GM19467 (cell line): ENCODE measurements at regions not wholly inside any gene's neighbourhood (a gene's known extent, or its start where the extent isn't known, plus 50 kb on each side); places are given as distances from the start of the nearest gene placed in this dataset.
"Not testable (repeated sequence)": the region's sequence is repeated elsewhere in the genome, so short reads cannot be mapped to it uniquely, and the experiment has no call there.

Source experiments
- ATAC-seq: cut with Tn5 transposase; IDR thresholded peaks from one replicate; pipeline ENCODE4 v1.9.1; 2021; ENCODE audit warnings: mild to moderate bottlenecking, moderate library complexity; ENCODE audit not compliant: unreplicated experiment

- ATAC-seq: no peak
Measured at GRCh38 chr4:38411981-38412536, 251.9 kb upstream of the KLF3 start.

- no peak for ATAC-seq
Measured at GRCh38 chr4:38413524-38414341, 250.3 kb upstream of the KLF3 start.

- ATAC-seq: no peak
Measured at GRCh38 chr4:38414410-38414809, 249.6 kb upstream of the KLF3 start.

DNA sequence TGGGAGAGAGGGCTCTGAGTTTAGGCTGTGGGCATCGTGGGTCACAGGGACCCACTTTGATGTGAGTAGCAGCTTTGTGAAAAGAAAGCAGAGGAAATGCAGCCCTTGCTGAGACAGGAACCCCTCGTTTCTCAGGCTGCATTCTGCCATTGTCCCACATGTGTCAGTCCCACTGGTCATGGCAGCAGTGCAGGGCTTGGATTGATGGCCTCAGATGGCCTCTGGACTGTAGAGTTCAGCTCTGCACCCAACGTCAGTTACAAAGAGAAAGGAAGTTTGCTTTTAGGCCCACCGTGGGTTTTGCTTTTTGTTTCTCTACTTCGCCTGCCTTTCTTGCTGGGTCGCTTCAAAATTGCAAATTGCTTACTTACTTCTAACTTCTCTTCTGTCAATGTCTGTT, 248.3 kb upstream of the KLF3 start:
- ATAC-seq: no peak

DNA sequence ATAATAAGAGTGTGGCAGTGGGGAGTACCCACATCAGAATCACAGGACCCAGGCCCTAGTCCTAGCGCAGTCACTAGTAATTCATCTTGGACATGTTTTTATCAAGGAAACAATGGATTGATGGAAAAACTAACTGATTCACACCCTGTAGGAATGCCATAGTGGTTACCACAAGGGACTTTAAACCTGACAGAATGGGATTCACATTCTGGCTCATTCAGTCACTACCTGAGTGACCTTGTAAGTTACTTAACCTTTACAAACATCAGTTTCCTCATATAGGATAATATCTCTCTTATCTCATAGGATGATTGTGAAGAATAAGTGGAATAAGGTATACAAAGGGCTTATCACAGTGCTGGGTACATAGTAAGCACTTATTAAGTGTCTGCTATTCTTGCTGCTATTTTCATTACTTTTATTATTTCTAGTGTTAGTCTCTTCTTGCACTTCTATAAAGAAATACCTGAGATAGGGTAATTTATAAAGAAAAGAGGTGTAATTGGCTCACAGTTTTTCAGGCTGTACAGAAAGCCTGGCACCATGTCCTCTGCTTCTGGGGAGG, 247.5 kb upstream of the KLF3 start:
- no peak for ATAC-seq

GRCh38 chr4:38420254-38420653, 243.7 kb upstream of the KLF3 start:
- not testable (repeated sequence) for ATAC-seq

DNA sequence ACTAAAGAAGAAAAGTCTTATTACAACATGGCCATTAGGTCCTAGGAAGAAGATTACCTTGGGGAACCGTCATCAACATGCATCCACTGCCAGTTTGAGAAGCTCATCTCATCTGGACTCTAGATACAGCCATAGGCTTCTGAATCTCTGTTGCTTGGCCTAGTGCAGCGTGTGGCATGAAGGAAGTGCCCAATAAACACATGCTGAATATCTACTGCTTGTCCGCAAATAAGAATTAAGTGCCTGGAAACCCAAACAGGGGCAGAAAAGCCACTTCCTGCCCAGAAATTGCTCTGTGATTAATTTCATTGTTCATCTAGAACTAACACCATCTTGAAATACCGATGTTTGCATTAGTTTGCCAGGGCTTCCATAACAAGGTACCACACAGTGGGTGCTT, 241.1 kb upstream of the KLF3 start:
- no peak for ATAC-seq

DNA sequence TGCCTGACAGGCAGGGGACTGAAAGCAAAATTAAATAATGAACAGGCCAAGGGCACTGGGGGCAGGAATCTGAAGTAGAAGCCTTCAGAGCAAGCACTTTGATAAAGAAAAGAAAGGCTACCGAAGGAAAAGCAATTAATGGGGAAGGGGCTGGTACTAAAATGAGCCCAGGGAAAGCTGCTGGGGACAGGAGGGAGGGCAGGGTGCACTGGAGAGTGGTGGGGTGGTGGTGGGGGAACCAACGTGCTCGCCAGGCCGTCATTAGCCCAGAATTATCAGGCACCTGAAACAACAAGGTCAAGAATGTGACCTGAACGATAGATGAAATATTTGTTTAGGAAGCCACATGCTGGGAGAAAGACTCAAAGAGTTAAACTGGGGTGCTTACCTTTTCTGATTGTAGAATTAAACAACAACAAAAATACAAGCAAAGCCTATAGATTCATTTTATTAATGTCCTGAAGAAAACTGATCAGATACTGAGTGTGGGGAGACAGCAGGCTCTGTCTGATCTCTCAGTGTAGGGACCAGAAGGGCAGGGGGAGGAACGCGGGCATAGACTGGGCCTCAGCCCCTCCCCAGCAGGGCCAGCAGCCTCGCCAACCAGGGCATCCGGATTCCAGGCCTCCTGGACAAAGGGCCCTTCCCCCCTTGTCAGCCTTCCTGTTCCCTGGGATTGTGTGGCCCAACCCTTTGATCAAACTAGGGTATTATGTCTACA, 239.7 kb upstream of the KLF3 start:
- ATAC-seq: no peak

- ATAC-seq: no peak
Measured at GRCh38 chr4:38426532-38426931, 237.5 kb upstream of the KLF3 start.

DNA sequence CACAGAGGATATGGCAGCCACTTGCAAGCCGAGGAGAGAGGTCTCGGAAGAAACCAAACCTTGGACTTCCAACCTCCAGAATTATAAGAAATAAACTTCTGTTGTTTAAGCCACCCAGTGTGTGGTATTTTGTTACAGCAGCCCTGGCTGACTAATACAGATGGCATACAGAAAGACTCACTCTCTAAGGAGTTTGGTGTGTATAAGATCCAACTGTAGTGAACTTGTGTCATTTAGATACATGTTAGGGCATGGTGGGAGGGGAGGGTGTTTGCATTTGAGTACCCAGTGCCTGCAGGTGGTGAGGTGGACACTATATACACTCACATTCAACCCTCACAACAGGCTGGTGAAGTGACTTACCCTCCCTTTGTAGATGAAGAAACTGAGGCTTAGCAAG, 233.2 kb upstream of the KLF3 start:
- ATAC-seq: no peak

DNA sequence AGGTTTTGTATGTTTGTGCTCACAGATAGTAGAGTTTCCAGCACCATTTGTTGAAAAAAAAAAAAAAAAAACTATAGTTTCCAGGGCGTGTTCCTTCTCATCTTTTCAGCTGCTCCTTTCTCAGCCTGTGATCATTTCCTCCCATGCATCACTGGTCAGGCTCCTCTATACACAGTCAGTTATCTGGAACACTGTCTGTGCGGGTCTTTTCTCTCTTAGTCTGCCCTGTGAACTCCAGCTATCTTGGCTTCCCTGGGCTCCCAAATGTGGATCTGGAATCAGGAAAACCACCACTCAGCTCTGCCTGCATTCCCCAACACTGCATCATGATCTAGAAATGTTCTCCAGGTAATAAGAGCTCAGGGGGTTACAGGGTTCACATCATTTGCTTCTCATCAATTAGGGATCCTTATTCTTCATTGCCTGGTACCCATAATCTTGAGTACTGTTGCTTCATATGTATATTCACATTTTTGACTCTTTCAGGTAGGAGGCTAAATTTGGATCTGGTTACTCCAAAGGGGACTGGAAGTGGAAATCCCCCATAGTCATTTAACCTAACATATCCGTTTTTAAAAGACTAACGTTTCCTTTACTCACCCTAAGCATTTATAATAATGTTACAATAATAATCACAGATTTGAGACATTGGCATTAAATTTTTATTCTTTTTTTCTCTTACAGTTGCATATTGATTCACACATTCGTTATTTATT, 221.8 kb upstream of the KLF3 start:
- no peak for ATAC-seq

DNA sequence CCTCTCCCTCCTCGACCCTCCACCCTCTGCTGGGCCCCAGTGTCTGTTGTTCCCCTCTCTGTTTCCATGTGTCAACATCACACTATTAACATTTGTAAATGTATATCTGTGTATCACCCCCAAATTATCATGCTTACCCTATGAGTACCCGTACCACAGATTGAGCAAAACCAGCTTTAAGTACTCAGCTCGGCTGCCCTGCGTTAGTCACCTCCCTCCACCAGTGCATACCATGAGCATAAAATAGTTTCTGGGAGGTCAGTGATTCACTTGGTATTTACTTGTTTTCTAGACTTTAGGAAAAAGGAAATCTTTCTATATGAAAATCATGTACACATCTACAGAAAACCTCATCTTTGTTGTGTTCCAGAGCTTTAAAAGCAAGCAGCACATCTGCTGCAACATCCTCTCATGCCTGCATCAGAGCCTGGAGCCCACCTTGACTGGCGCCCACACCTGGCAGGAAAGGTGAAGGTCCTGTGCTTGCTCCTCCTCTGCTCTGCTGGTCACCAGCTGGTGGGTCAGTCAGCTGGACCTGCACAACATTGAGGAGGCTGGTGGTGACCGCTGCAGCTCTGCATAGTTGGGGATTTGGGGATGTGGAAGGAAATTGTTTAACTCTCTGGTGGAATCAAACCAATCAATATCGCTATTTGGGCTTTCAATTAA, 214.4 kb upstream of the KLF3 start:
- ATAC-seq: no peak

DNA sequence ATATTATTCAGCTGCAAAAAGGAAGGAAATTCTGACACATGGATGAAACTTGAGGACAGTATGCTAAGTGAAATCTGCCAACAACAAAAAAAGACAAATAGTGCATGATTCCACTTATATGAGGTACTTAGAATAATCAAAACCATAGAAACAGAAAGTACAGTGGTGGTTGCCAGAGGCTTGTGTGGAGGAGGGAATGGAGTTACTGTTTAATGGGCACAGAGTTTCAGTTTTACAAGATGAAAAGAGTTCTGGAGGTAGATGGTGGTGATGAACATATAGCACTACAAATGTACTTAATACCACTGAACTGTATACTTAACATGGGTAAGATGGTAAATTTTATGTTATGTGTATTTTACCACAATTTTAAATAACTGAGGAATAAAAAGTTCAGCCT, 212.0 kb upstream of the KLF3 start:
- no peak for ATAC-seq

GRCh38 chr4:38452542-38452941, 211.5 kb upstream of the KLF3 start:
- no peak for ATAC-seq

- no peak for ATAC-seq
Measured at GRCh38 chr4:38453253-38453881, 210.6 kb upstream of the KLF3 start.

DNA sequence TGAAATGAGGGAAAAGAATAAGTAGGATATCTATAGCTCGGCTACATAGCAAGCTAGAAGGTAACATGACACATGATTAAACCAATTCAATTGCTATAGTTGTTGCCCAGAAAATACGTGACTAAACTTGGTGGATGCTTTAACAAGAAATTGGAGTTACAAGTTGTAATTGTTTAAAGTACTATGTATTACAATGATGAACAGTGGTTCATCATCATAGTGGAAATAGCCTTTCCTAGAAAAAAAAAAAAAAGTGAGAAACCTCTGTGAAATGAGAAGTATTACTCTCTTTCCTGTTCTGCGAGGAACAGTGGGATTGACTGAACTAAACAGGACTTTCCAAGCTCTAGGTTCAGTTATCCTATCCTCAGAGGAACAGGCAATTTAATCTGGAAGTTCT, 209.7 kb upstream of the KLF3 start:
- no peak for ATAC-seq

GRCh38 chr4:38455092-38455862, 208.7 kb upstream of the KLF3 start:
- ATAC-seq: peak; percentile 54

DNA sequence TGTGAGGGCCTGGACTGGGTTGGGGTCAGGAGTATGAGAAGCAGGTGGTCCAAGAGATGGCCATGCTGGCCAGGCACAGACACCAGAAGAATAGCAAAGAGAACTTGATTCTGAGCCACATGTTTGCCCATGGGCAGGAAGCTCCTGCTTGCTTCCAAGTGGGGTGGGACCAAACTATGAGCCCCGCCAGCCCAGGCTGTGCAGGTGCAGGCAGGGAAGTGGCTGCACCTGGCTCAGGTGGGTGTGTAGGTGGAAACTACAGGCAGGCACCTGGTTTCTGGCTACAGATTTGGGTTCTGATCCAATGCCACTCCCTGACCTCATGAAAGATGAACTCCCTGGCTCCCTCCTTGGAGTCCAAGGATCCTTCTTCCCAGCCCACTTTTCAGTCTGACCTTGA, 207.9 kb upstream of the KLF3 start:
- ATAC-seq: no peak

- ATAC-seq: no peak
Measured at GRCh38 chr4:38461342-38461741, 202.7 kb upstream of the KLF3 start.
